Endothelial cell of hepatic sinusoid (primary cell): ENCODE measurements at regions not wholly inside any gene's neighbourhood (a gene's known extent, or its start where the extent isn't known, plus 50 kb on each side); places are given as distances from the start of the nearest gene placed in this dataset.
"Not testable (repeated sequence)": the region's sequence is repeated elsewhere in the genome, so short reads cannot be mapped to it uniquely, and the experiment has no call there.

ENCODE experiments used
- in situ Hi-C: cut with HindIII; loops from 2 replicates; pipeline ENCODE4 v1.10.0; 2017; ENCODE audit warnings: low sequenced_read_pairs

DNA sequence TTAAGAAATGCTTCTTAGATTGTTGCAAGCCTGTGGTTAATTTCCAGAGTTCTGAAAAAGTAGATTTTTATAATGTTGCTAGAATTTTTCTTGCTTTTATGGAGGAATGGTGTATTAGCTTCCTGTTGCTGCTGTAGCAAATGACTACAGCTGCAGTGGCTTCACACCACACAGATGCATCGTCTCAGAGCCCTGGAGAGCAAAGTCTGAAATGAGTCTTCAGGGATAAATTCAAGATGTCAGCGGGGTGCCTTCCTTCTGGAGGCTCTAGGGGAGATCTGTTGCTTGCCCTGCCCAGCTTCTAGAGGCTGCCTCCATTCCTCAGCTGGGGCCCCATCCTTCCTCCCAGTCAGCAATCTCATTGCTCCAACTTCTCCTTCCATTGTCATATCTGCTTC is 187.8 kb downstream of the ZNF516 start:
- in situ Hi-C loops, result no loop called here

GRCh38 chr18:76306685-76307292 is 188.3 kb downstream of the ZNF516 start:
- in situ Hi-C loops, result no loop called here

GRCh38 chr18:76285866-76286265 is 209.2 kb downstream of the ZNF516 start:
- in situ Hi-C loops, result loop anchor here (5.0 kb wide), 1 partner anchor 44 kb away; no protein-coding TSS in a partner anchor

GRCh38 chr18:76281565-76281964 is 213.5 kb downstream of the ZNF516 start:
- in situ Hi-C loops, result no loop called here

DNA sequence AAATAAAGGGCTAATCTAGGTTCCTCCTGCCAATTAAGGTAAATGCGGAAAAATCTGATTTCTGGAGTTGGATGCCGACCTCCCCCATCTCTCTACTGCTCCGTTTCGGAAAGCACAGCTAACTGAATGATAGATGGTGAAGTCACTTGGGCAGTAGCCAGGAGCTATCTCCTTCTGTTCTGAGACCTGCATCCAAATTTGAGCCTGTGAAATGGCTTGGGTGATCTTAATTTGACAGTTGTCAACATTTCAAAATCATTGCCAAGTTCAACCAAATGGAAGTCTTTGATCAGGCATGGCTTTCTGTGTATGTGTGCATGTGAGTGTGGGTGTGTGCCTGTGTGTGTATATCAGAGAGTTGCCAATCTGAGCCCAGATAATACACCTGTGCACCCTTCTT is 217.2 kb downstream of the ZNF516 start:
- in situ Hi-C loops, result no loop called here

- in situ Hi-C loops, result no loop called here
Observed at GRCh38 chr18:76275727-76276313, 219.2 kb downstream of the ZNF516 start.

DNA sequence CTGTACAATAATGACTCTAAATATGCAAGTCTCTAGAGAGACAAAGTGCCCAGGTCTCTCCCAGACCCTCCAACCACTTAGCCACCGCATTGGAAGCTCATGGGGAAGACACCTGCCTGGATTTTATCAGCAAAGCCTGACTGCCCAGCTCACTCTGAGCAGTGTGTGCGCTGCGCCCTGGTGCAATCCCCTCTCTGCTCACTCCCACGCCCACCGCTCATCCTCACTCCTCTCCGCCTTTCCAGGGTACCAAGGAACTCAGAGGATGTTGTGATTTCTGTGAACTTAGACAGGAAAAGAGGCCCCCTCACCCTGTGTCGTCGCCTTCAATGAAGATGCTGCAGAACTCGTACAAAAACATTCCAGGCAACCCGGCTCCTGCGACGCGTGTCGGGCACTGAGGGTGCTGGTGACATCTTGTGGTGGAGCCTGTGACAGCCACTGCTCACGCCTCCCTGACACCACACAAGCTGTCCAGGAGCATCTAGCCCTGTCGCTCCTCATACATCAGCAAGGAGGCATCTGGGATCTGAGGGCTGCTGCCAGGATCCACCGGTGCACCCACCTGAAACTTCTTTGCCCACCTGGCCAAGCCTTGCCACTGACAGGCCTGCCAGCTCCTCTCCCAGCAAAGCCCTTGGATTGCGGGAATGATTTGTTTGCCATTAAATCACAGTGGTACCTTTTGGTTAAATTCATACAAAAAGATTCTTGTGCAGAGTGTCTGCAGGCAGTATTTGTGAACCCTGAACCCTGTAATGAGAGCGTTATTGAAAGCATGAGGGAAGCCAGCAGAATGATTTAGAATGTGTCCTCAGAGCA is 220.4 kb downstream of the ZNF516 start:
- in situ Hi-C loops, result no loop called here

- in situ Hi-C loops, result no loop called here
Observed at GRCh38 chr18:76273956-76274355, 221.1 kb downstream of the ZNF516 start.

DNA sequence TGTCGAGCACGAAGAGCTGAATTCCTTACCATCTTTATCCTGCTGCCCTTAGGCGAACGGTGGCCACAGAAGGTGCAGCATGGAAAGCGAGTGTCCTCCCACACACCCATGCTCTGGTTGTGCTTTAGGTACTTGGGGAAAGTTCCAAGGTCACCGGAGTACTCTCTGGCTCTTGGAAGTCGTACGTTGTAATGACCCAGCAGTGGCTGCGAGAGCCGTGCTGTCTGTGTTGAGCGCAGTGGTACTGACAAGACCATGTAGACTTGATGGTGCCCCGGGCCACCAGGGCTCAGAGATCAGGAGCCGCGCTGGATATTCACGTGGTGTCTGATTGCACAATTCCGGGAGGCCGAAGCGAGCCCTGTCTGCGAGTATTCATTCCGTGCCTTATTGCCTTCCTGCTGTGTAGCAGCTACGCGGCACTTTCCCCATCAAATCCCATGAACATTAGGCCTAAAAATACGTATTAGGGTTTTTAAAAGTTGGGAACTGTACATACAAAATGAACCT is 222.0 kb downstream of the ZNF516 start:
- in situ Hi-C loops, result no loop called here

DNA sequence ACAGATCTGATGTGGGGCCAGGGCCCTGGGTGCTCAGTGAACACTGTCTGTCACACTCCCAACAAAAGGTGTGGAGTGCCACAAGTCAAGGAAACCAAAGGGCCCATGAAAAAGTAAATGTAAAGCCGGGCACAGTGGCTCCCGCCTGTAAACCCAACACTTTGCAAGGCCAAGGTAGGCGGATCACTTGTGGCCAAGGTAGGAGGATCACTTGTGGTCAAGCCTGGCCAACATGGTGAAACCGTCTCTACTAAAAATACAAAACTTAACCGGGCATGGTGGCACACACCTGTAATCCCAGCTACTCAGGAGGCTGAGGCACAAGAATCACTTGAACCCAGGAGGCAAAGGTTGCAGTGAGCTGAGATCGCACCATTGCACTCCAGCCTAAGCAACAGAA is 227.6 kb downstream of the ZNF516 start:
- in situ Hi-C loops, result not testable (repeated sequence)

- in situ Hi-C loops, result no loop called here
Observed at GRCh38 chr18:76266236-76266991, 228.6 kb downstream of the ZNF516 start.

GRCh38 chr18:76265497-76266235 is 229.4 kb downstream of the ZNF516 start:
- in situ Hi-C loops, result no loop called here

DNA sequence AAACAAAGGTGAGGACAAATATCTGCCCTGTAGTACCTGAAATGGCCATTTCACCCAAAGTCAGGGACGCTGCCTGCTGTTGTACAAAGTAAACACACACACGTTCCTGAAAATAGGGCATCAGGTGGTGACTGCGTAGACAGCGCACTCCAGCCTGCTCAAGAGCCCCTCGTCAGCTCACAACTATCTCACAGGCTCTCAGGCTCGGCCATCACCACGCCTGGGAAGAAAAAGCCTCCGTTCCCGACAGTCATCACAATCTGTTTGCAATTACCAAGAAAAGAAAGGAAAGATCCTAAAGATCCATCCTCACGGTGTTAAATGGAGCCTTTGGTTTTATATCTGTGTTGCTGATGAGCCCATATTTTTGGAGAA is 230.2 kb downstream of the ZNF516 start:
- in situ Hi-C loops, result no loop called here

- in situ Hi-C loops, result no loop called here
Observed at GRCh38 chr18:76264198-76264875, 230.7 kb downstream of the ZNF516 start.

DNA sequence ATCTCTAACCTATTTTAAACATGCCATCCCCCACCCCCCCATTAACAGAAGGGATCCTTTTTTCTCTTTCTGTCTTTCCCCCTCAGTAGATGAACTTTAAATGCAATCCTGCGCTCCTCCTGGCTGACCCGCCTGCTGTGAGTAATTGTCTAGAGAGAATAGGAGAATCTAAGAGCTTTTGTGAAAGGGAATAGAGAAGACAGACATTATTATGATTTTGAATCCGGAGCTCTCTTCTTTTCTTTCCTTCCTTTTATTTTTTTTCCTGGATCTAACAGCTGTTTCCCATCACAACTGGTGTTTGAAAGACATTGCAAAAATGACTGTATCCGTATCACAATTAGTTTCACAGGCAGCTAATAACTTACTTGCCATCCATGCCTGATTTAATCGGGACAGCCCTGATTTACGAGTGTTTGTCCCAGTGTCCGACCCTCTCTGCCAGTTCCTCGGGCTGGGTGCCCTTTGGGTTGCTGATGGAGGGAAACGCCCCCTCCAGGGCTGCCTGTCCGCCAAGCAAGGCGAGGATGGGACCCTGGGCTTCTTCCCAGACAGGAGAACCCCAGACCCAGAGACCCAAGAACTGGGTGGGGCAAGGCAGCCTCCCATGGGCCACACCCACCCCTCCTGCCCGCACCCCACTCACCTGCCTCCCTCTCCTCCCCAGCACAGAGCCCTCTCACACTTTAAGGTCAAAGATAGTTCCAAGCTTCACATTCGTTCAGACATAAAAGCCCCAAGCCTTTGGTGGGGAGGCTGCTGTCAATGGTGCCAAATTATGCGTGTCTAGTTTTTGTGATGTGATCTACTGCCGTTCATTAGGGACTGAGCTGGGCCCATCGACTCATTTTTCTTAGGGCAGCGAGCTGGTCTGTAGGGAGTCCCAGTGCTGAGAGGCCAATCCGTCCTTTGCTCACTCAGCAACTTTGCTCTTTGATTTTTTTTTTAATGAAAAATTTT is 231.7 kb downstream of the ZNF516 start:
- in situ Hi-C loops, result no loop called here

- in situ Hi-C loops, result no loop called here
Observed at GRCh38 chr18:76260941-76261472, 234.0 kb downstream of the ZNF516 start.

GRCh38 chr18:76259711-76260110 is 235.3 kb downstream of the ZNF516 start:
- in situ Hi-C loops, result no loop called here

- in situ Hi-C loops, result no loop called here
Observed at GRCh38 chr18:76259096-76259495, 235.9 kb downstream of the ZNF516 start.

- in situ Hi-C loops, result no loop called here
Observed at GRCh38 chr18:76258209-76258608, 236.8 kb downstream of the ZNF516 start.
